ENCODE measurements at regions not wholly inside any gene's neighbourhood (a gene's known extent, or its start where the extent isn't known, plus 50 kb on each side); places are given as distances from the start of the nearest gene placed in this dataset.

DNA sequence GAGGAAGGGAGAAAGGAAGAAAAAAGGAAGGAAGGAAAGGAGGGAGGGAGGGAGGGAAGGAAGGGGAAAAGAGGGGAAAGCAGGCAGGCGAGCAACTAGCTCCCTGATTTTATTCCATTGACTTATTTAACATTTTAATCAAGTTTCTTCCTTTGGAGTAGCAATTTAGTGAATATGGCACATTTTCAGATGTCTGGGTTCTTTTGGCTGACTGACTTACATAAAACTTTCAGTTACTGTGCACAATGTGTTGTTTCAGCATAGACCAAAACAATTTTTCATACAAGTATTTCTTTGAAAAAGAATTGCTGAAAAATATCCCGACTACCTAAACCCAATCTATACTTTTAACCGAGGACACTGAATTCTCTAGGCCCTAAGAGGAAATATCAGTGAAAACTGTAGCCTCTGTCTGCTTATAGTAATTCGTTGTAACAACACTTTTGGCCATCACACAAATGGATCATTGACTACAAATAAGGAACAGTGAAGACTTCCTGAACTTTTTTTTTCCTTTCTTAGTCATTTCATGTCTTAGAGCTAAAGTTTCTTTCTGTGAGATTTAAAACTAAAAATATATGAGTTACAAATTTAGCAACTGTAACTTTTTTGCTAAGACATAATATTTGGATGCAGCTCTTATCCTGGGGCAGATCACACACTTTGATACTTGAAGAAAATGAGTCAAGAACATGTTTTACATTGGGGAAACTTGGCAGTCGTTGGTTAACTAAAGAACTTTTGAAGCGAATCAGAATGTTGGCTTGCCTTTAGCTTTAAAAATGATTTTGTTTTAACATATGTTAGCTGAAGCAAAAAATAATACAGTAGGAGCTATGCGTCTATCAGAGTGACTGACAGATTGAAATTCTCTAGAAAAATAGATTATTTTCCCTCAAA is 79.6 kb downstream of the SOX2 start:
- no peak overlapping the region for H3K27ac ChIP-seq
- TF ChIP-seq, protein P1, sequence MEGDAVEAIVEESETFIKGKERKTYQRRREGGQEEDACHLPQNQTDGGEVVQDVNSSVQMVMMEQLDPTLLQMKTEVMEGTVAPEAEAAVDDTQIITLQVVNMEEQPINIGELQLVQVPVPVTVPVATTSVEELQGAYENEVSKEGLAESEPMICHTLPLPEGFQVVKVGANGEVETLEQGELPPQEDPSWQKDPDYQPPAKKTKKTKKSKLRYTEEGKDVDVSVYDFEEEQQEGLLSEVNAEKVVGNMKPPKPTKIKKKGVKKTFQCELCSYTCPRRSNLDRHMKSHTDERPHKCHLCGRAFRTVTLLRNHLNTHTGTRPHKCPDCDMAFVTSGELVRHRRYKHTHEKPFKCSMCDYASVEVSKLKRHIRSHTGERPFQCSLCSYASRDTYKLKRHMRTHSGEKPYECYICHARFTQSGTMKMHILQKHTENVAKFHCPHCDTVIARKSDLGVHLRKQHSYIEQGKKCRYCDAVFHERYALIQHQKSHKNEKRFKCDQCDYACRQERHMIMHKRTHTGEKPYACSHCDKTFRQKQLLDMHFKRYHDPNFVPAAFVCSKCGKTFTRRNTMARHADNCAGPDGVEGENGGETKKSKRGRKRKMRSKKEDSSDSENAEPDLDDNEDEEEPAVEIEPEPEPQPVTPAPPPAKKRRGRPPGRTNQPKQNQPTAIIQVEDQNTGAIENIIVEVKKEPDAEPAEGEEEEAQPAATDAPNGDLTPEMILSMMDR (conservative IDR thresholded peaks at IDR 0.05): no peak
- TF ChIP-seq ZFX (IDR thresholded peaks at IDR 0.05): no peak

DNA sequence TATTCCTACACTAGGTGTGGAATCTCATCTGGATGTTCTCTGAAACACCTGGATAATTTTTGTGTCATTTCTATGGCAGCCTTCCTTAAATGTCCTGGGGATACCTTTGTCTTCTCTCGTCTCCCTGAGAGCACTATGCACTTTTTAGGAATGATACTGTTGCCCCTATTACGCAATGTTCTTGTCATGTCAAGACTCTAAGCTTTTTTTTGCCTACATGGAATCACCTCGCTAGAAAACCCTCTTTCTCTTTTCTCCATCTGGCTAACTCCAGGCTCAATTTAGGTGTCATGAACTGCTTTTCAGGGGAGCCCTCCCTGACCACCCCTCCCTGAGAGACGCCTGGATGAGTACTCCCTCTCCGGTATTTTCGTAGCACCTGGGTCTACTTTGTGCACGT is 81.3 kb downstream of the SOX2 start:
- no peak overlapping the region for H3K27ac ChIP-seq

DNA sequence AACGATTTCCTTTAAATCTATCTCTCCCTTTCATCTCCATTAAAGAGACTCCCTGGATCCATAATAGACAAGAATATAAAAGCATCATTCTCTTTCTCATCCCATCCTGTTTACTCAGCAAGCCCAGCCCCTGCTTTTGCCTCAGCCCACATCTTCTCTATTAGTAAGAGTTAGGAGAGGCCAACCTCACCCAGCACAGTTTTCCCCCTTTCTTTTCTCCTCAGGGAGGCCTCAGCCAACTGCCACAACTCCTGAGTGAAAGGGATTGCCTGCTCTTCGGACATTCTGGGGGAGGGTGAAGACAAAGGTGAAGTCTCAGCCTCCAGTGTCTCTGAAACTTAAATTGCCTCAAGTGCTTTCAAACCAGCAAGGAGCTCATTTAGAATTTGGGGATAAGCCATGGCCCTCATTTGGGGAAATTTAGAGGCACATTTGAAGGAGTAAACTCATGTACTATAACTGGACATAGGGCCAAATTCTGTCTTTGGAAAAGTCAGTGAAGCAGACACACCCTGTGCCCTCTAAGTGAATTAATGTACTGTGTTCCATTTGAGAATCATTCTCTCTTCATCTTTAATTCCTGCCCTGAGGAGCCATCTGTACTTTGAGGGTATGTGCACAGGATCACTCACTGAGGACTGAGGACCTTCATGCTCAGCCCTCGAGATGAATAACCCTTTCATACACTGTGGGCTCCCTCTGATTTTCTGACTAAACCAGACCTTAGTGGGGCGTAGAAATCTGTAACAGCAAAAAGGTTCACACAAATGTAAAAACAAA is 82.5 kb downstream of the SOX2 start:
- H3K27ac ChIP-seq: no peak overlapping the region
- no peak for TF ChIP-seq ZFX (IDR thresholded peaks at IDR 0.05)
- TF ChIP-seq, protein P1 (conservative IDR thresholded peaks at IDR 0.05): no peak

More for the DNA sequence above, 81.3 kb downstream of the SOX2 start:
- TF ChIP-seq, protein P1 (conservative IDR thresholded peaks at IDR 0.05): no peak
- TF ChIP-seq ZFX (IDR thresholded peaks at IDR 0.05): no peak

DNA sequence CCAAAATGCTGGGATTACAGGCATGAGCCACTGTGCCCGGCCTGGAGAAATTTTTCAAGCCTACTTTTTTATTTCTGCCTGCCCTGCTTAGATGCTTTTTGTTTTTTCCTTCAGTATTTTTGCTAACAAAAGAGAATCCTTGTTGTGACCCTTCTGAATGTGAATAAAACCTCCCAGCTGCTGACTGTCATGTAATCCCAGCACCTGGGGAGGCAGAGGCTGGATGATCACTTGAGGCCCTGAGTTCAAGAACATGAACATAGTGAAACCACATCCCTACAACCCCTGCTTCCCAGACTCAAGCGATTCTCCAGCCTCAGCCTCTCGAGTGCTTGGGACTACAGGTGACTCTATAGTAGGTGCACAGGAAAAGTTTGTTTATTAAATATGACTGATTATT is 84.9 kb downstream of the SOX2 start:
- no peak for TF ChIP-seq ZFX (IDR thresholded peaks at IDR 0.05)
- TF ChIP-seq, protein P1 (conservative IDR thresholded peaks at IDR 0.05): no peak
- no peak overlapping the region for H3K27ac ChIP-seq

DNA sequence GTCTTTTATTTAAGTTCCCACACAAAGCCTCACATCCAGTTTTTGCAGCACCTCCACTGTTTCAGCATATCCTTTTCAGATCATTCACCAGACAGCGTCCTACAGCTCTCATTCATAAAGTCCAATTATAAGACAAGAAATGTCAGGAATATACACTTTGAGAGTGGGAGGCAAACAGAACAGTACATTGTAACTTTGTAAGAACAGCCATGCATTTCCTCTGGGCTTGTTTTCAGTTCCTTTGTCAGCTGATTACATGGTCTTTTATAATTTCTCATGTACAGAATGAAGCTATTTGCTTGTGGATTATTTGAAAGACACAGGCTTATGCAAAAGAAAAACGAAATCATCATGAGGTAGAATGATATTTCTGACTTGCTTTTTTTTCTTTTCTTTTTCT is 85.7 kb downstream of the SOX2 start:
- TF ChIP-seq ZFX (IDR thresholded peaks at IDR 0.05): no peak
- TF ChIP-seq, protein P1 (conservative IDR thresholded peaks at IDR 0.05): no peak
- H3K27ac ChIP-seq: no peak overlapping the region

DNA sequence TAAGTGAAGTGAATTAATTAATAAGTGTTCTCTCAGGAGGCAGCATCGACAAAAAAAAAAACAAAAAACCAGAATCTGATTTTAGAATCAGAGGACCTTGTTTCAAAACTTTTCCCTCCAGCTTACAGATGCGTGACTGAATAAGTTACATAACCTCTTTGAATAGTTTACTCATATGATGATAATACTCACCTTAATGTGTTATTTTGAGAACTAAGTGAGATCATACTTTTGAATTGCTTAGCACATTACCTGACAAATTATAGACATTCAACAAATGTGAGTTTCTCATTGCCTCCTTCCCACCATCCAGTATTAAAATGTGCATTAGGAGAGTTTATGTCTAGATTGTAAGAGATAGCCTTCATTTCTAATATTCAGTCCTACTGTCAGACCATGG is 94.0 kb downstream of the SOX2 start:
- TF ChIP-seq, protein P1 (conservative IDR thresholded peaks at IDR 0.05): no peak
- no peak for TF ChIP-seq ZFX (IDR thresholded peaks at IDR 0.05)
- H3K27ac ChIP-seq: no peak overlapping the region

DNA sequence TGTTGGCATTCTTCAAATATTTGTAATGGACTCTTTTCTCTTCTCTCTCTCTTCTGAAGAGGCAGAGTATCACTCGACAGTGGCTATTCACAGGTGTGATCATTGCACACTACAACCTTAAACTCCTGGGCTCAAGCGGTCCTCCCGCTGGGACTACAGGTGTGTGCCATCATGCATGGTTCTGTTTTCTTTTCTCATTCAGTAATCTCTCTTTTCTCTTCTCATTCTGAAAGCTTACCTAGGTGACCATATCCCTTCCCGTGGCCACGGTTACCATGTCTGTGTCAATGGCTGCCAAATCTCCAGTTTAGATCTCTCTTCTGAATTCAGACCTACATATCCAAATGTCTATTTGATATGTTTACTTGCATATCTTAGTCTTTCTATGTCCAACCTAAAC is 96.3 kb downstream of the SOX2 start:
- no peak overlapping the region for H3K27ac ChIP-seq
- TF ChIP-seq, protein P1 (conservative IDR thresholded peaks at IDR 0.05): no peak
- TF ChIP-seq ZFX (IDR thresholded peaks at IDR 0.05): no peak

Measured in C4-2B (cell line).